HCT116 (cell line): ENCODE measurements at regions not wholly inside any gene's neighbourhood (a gene's known extent, or its start where the extent isn't known, plus 50 kb on each side); places are given as distances from the start of the nearest gene placed in this dataset.

Source experiments
- ATAC-seq: fragments of 200-7000 bp; cut with Tn5 transposase; 2 replicates; pipeline ENCODE4 v1.9.1; 2020; ENCODE audit warnings: mild to moderate bottlenecking, moderate library complexity
- BruUV-seq: library from RNA; stranded (reverse); fragments of 400-500 nt; replicated peaks from 2 replicates; lab custom pipeline; 2021; lab: Mats Ljungman, UMichigan
- CTCF ChIA-PET: fragments of 300-600 bp; sonication (Branson Sonifier 250); formaldehyde crosslinking; loops from one replicate; lab custom pipeline; 2021; ENCODE audit warnings: antibody characterized with exemption; lab: Charles Lee
- POLR2A ChIA-PET: fragments of 300-600, 350-600 bp; sonication (Branson Sonifier 250); formaldehyde crosslinking; loops from one replicate; lab custom pipeline; 2021; ENCODE audit warnings: antibody characterized with exemption; lab: Charles Lee
- RAD21 ChIA-PET, 2 experiments: fragments of 300-600 bp; sonication (Branson Sonifier 250); formaldehyde crosslinking; loops; one replicate each; lab custom pipeline; 2023; ENCODE audit warnings: low total read pairs in 2 of 2; ENCODE audit not compliant: uncharacterized antibody in 2 of 2, unreplicated experiment in 2 of 2, low non-redundant PET in 1 of 2; lab: Charles Lee
- DNase-seq: peaks from one replicate; pipeline ENCODE4 v3.0.0-alpha.2; 2010; ENCODE audit warnings: low read depth, low spot score
- H2AFZ ChIP-seq: fragments of 200-600 bp; shearing (Covaris generic), sonication (generic); 2 replicates; pipeline ENCODE4 v1.6.1; 2017; ENCODE audit warnings: low read depth, mixed run types, mixed read lengths, antibody characterized with exemption, low read length; ENCODE audit not compliant: poor library complexity, severe bottlenecking
- H3K27ac ChIP-seq: 2 replicates; pipeline ENCODE4 v1.5.1; 2012; ENCODE audit warnings: low read depth, low read length
- H3K27me3 ChIP-seq: fragments of 200-600 bp; sonication (generic); 2 replicates; pipeline ENCODE4 v1.6.1; 2016; ENCODE audit warnings: mixed run types, low read length, mixed read lengths; ENCODE audit not compliant: insufficient read depth
- H3K36me3 ChIP-seq, 2 experiments: fragments of 200-500 bp in 1 of 2; fragments of 200-600 bp in 1 of 2; sonication (Bioruptor generic) in 1 of 2; sonication (generic) in 1 of 2; 2 replicates each; pipeline versions ENCODE4 v1.5.1 to v1.6.1; 2014 to 2016; ENCODE audit warnings: low read length in 2 of 2, inconsistent platforms in 1 of 2, mixed read lengths in 1 of 2, mixed run types in 1 of 2; ENCODE audit not compliant: insufficient read depth in 2 of 2, control insufficient read depth in 1 of 2
- H3K4me1 ChIP-seq, 2 experiments: fragments of 200-600 bp in 1 of 2; sonication (generic) in 1 of 2; 2 replicates each; pipeline versions ENCODE4 v1.5.1 to v1.6.1; 2012 to 2017; ENCODE audit warnings: low read length in 2 of 2, inconsistent platforms in 1 of 2, mild to moderate bottlenecking in 1 of 2, mixed read lengths in 1 of 2, mixed run types in 1 of 2, moderate library complexity in 1 of 2; ENCODE audit not compliant: insufficient read depth in 2 of 2, control insufficient read depth in 1 of 2
- H3K4me2 ChIP-seq: fragments of 200-600 bp; sonication (generic); 2 replicates; pipeline ENCODE4 v1.6.1; 2017; ENCODE audit warnings: mixed run types, low read length, mixed read lengths
- H3K4me3 ChIP-seq, 2 experiments: fragments of 200-600 bp in 1 of 2; sonication (generic) in 1 of 2; replicated peaks in 1 of 2; 2 replicates each; pipeline ENCODE4 v1.5.1; 2011 to 2016; ENCODE audit warnings: low read length in 2 of 2, control low read depth in 1 of 2, low read depth in 1 of 2, mild to moderate bottlenecking in 1 of 2, mixed read lengths in 1 of 2, mixed run types in 1 of 2
- H3K79me2 ChIP-seq: fragments of 200-600 bp; sonication (generic); 2 replicates; pipeline ENCODE4 v1.6.1; 2017; ENCODE audit warnings: mild to moderate bottlenecking, mixed run types, low read length, moderate library complexity, mixed read lengths; ENCODE audit not compliant: insufficient read depth
- H3K9ac ChIP-seq: fragments of 200-600 bp; sonication (generic); 2 replicates; pipeline ENCODE4 v1.6.1; 2016; ENCODE audit warnings: low read length, mixed read lengths
- H3K9me2 ChIP-seq: fragments of 200-600 bp; sonication (generic), shearing (Covaris generic); 2 replicates; pipeline ENCODE4 v1.6.1; 2017; ENCODE audit warnings: mixed run types, mild to moderate bottlenecking, moderate library complexity; ENCODE audit not compliant: insufficient read depth
- H3K9me3 ChIP-seq, 2 experiments: fragments of 200-500 bp in 1 of 2; fragments of 200-600 bp in 1 of 2; sonication (Bioruptor generic) in 1 of 2; sonication (generic) in 1 of 2; 2 replicates each; pipeline ENCODE4 v1.6.1; 2014 to 2017; ENCODE audit warnings: low read length in 2 of 2, mixed read lengths in 2 of 2, inconsistent platforms in 1 of 2, low read depth in 1 of 2, mild to moderate bottlenecking in 1 of 2, mixed run types in 1 of 2, moderate library complexity in 1 of 2; ENCODE audit not compliant: control insufficient read depth in 1 of 2, insufficient read depth in 1 of 2
- H4K20me1 ChIP-seq: fragments of 200-600 bp; sonication (generic), shearing (Covaris generic); 2 replicates; pipeline ENCODE4 v1.6.1; 2017; ENCODE audit warnings: mixed run types, mild to moderate bottlenecking, moderate library complexity; ENCODE audit not compliant: insufficient read depth
- ATF3 ChIP-seq: IDR thresholded peaks from 2 replicates; pipeline ENCODE4 v1.6.1; 2012
- CTCF ChIP-seq, 3 experiments: fragments of 200-600 bp in 1 of 3; sonication (generic) in 1 of 3; IDR thresholded peaks in 2 of 3; conservative IDR thresholded peaks in 1 of 3; 2 replicates each; pipeline ENCODE4 v1.5.1; 2012 to 2017; ENCODE audit warnings: low read depth in 2 of 3, low read length in 2 of 3, antibody characterized with exemption in 1 of 3, borderline replicate concordance in 1 of 3, control low read depth in 1 of 3, mild to moderate bottlenecking in 1 of 3, mixed read lengths in 1 of 3, mixed run types in 1 of 3, moderate library complexity in 1 of 3; ENCODE audit not compliant: insufficient read depth in 1 of 3
- EGR1 ChIP-seq: IDR thresholded peaks from 2 replicates; pipeline ENCODE4 v1.6.1; 2012; ENCODE audit warnings: low read depth
- ELF1 ChIP-seq: IDR thresholded peaks from 2 replicates; pipeline ENCODE4 v1.6.1; 2012; ENCODE audit warnings: low read depth, borderline replicate concordance
- EZH2phosphoT487 ChIP-seq: fragments of 200-600 bp; IDR thresholded peaks from 2 replicates; pipeline ENCODE4 v1.6.1; 2018; ENCODE audit warnings: antibody characterized with exemption, borderline replicate concordance
- FOSL1 ChIP-seq: IDR thresholded peaks from 2 replicates; pipeline ENCODE4 v1.6.1; 2012; ENCODE audit warnings: low read depth
- JUND ChIP-seq: IDR thresholded peaks from 2 replicates; pipeline ENCODE4 v1.6.1; 2012
- MAX ChIP-seq: IDR thresholded peaks from 2 replicates; pipeline ENCODE4 v1.6.1; 2012
- POLR2A ChIP-seq: IDR thresholded peaks from 2 replicates; pipeline ENCODE4 v1.7.0; 2011; ENCODE audit warnings: borderline replicate concordance; ENCODE audit not compliant: insufficient read depth, insufficient read length; ENCODE audit errors: extremely low read depth
- POLR2AphosphoS5 ChIP-seq: IDR thresholded peaks from 2 replicates; pipeline ENCODE4 v1.6.1; 2011; ENCODE audit warnings: mild to moderate bottlenecking, low read depth, low read length, moderate library complexity
- RAD21 ChIP-seq: IDR thresholded peaks from 2 replicates; pipeline ENCODE4 v1.6.1; 2012; ENCODE audit warnings: low read depth, mild to moderate bottlenecking
- REST ChIP-seq: IDR thresholded peaks from 2 replicates; pipeline ENCODE4 v1.6.1; 2012; ENCODE audit warnings: low read depth
- SIN3A ChIP-seq: IDR thresholded peaks from 2 replicates; pipeline ENCODE4 v1.6.1; 2012; ENCODE audit warnings: low read depth
- SP1 ChIP-seq: IDR thresholded peaks from 2 replicates; pipeline ENCODE4 v1.6.1; 2012; ENCODE audit warnings: low read depth
- SRF ChIP-seq: IDR thresholded peaks from 2 replicates; pipeline ENCODE4 v1.6.1; 2012; ENCODE audit warnings: low read depth
- ZBTB33 ChIP-seq: IDR thresholded peaks from 2 replicates; pipeline ENCODE4 v1.6.1; 2011; ENCODE audit warnings: mild to moderate bottlenecking, low read length, moderate library complexity; ENCODE audit not compliant: insufficient replicate concordance; ENCODE audit errors: extremely low read depth
- ZFX ChIP-seq: fragments of 450-650 bp; IDR thresholded peaks from 2 replicates; pipeline ENCODE4 v1.6.1; 2017
- ZNF274 ChIP-seq: fragments of 200-500 bp; sonication (Bioruptor generic); IDR thresholded peaks from 2 replicates; pipeline ENCODE4 v1.6.1; 2014; ENCODE audit warnings: mild to moderate bottlenecking, low read depth, low read length, inconsistent platforms
- intact Hi-C: fragments of 100-400 bp; cut with micrococcal nuclease; formaldehyde crosslinking; loops from 2 replicates; pipeline ENCODE4 v1.10.0; 2022

- TF ChIP-seq CTCF (IDR thresholded peaks at IDR 0.05 in 2 of 3, conservative IDR thresholded peaks at IDR 0.05 in 1 of 3; ENCODE audit: borderline replicate concordance in 1 of 3, insufficient read depth in 1 of 3, low read depth in 2 of 3, low read length in 2 of 3): no peak
- no peak for TF ChIP-seq SP1
- no peak for TF ChIP-seq EGR1
- no peak for TF ChIP-seq JUND
- TF ChIP-seq ZNF274: no peak
- no peak for TF ChIP-seq MAX
- TF ChIP-seq ZBTB33: no peak
- no peak for TF ChIP-seq POLR2AphosphoS5
- no peak for TF ChIP-seq ELF1
- TF ChIP-seq, all 23 proteins: peak for 0
Observed at GRCh38 chr2:221225752-221226151, 346.4 kb downstream of the EPHA4 start (continued).

GRCh38 chr2:221228214-221228769 is 343.8 kb downstream of the EPHA4 start:
- CTCF ChIA-PET: no interaction called here
- intact Hi-C loops: no loop called here
- no peaks in the 10 kb centered on the region for H3K36me3 ChIP-seq

More at GRCh38 chr2:221228214-221228769, 343.8 kb downstream of the EPHA4 start:
- no peak for ATAC-seq
- no TSS peak for BruUV-seq
- Histone ChIP-seq H3K27ac (no peak overlapping the region), H3K9me2 (no peaks in the 10 kb centered on the region), H3K27me3 (0 out of 2 replicates have a peak, but pooled peaks cover 15% of the 10 kb centered on the region), H3K9me3 (no peaks in the 10 kb centered on the region), H3K4me1 (no peaks in the 10 kb centered on the region), H2AFZ (no peak overlapping the region), H3K4me3 (no peak overlapping the region), H4K20me1 (no peaks in the 10 kb centered on the region; the same call in 1 of the 2 replicates), H3K9ac (no peak overlapping the region)
- POLR2A ChIA-PET: no interaction called here
- DNase-seq: no peak
- RAD21 ChIA-PET: no interaction called here
- TF ChIP-seq REST (no peak), ZNF274 (no peak), POLR2A (no peak), RAD21 (no peak), FOSL1 (no peak), EGR1 (no peak), ATF3 (no peak), SP1 (no peak), SRF (no peak), SIN3A (no peak), ZFX (no peak), EZH2phosphoT487 (no peak)
- TF ChIP-seq, all 23 proteins: peak for 0
- H3K79me2 ChIP-seq: no peaks in the 10 kb centered on the region
- no peak overlapping the region for H3K4me2 ChIP-seq
